Astrocyte (in vitro differentiated cells and primary cell): ENCODE measurements at regions not wholly inside any gene's neighbourhood (a gene's known extent, or its start where the extent isn't known, plus 50 kb on each side); places are given as distances from the start of the nearest gene placed in this dataset.

ENCODE experiments used
- DNase-seq: peaks from one replicate; pipeline ENCODE4 v3.0.0-alpha.2; 2010; ENCODE audit warnings: low read depth
- FAIRE-seq: peaks from 2 replicates; lab custom pipeline; 2011; peaks lifted over from hg19 to GRCh38; lab: Jason Lieb, UNC
- H2AFZ ChIP-seq: 2 replicates; pipeline ENCODE4 v1.6.0; 2012; ENCODE audit warnings: low read depth, low read length, inconsistent platforms
- H3K27ac ChIP-seq: 2 replicates; pipeline ENCODE4 v1.5.1; 2011; ENCODE audit warnings: low read depth, low read length, inconsistent platforms
- H3K27me3 ChIP-seq: 2 replicates; pipeline ENCODE4 v1.6.0; 2011; ENCODE audit warnings: low read length, inconsistent platforms; ENCODE audit not compliant: insufficient read depth
- H3K36me3 ChIP-seq: 2 replicates; pipeline ENCODE4 v1.5.1; 2011; ENCODE audit warnings: low read length, inconsistent platforms; ENCODE audit not compliant: insufficient read depth
- H3K4me1 ChIP-seq: 2 replicates; pipeline ENCODE4 v1.5.1; 2011; ENCODE audit warnings: low read length, inconsistent platforms; ENCODE audit not compliant: insufficient read depth
- H3K4me2 ChIP-seq: 2 replicates; pipeline ENCODE4 v1.6.0; 2012; ENCODE audit warnings: low read length, inconsistent platforms
- H3K4me3 ChIP-seq: 2 replicates; pipeline ENCODE4 v1.5.1; 2011; ENCODE audit warnings: low read depth, mild to moderate bottlenecking, low read length, inconsistent platforms; ENCODE audit not compliant: insufficient read depth
- H3K79me2 ChIP-seq: 2 replicates; pipeline ENCODE4 v1.6.0; 2012; ENCODE audit warnings: mild to moderate bottlenecking, low read length, inconsistent platforms; ENCODE audit not compliant: insufficient read depth
- H3K9ac ChIP-seq: 2 replicates; pipeline ENCODE4 v1.6.0; 2012; ENCODE audit warnings: mild to moderate bottlenecking, low read length, inconsistent platforms
- H3K9me3 ChIP-seq: 2 replicates; pipeline ENCODE4 v1.5.1; 2012; ENCODE audit warnings: low read depth, mild to moderate bottlenecking, low read length, inconsistent platforms; ENCODE audit not compliant: insufficient read depth
- H4K20me1 ChIP-seq: 2 replicates; pipeline ENCODE4 v1.6.0; 2012; ENCODE audit warnings: low read length, inconsistent platforms; ENCODE audit not compliant: insufficient read depth
- H3K27ac Mint-ChIP-seq: one replicate; pipeline ENCODE4 v1.8.0; 2021; ENCODE audit warnings: mild to moderate bottlenecking, mixed read lengths; ENCODE audit not compliant: unreplicated experiment
- H3K27me3 Mint-ChIP-seq: one replicate; pipeline ENCODE4 v1.8.0; 2021; ENCODE audit warnings: low read depth, mixed read lengths; ENCODE audit not compliant: unreplicated experiment
- H3K36me3 Mint-ChIP-seq: one replicate; pipeline ENCODE4 v1.8.0; 2021; ENCODE audit warnings: low read depth, mixed read lengths; ENCODE audit not compliant: unreplicated experiment
- H3K4me1 Mint-ChIP-seq: one replicate; pipeline ENCODE4 v1.8.0; 2021; ENCODE audit warnings: low read depth, mixed read lengths; ENCODE audit not compliant: unreplicated experiment
- H3K4me3 Mint-ChIP-seq: one replicate; pipeline ENCODE4 v1.8.0; 2021; ENCODE audit warnings: mild to moderate bottlenecking, moderate library complexity, mixed read lengths; ENCODE audit not compliant: unreplicated experiment
- H3K9me3 Mint-ChIP-seq: one replicate; pipeline ENCODE4 v1.8.0; 2021; ENCODE audit warnings: mild to moderate bottlenecking, mixed read lengths; ENCODE audit not compliant: unreplicated experiment
- EZH2 ChIP-seq: IDR thresholded peaks from 2 replicates; pipeline ENCODE4 v1.6.1; 2012; ENCODE audit warnings: mild to moderate bottlenecking, low read length, inconsistent platforms; ENCODE audit not compliant: insufficient read depth
- TF ChIP-seq, protein P1 (sequence below): IDR thresholded peaks from 2 replicates; pipeline ENCODE4 v1.5.1; 2011; ENCODE audit warnings: low read depth, mild to moderate bottlenecking, inconsistent platforms, low read length, moderate library complexity; ENCODE audit not compliant: insufficient read depth

DNA sequence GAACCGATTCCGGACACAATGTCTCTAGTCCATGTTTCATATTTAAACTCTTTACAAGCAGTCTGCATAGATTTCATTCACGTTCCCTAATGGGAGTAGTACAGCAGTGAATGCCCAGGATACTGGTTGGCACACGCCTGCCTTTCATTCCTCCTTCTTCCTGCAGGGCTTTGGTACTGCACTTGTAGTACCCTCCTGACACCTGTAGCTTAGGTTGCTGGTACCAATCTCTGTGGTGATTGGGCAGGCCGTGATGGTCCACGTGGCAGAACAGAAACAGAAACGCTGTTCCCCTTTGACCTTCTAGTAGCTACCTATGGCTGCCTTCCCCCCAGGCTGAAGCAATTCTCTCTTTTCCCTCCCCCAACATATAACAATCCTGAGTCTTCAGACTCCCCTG is 107.3 kb upstream of the MEGF10 start:
- H2AFZ ChIP-seq: no peak overlapping the region
- no peaks in the 10 kb centered on the region for H3K36me3 Mint-ChIP-seq
- H3K36me3 ChIP-seq: no peaks in the 10 kb centered on the region
- H3K9me3 ChIP-seq: no peaks in the 10 kb centered on the region
- no peak for DNase-seq
- FAIRE-seq: no peak
- H3K4me2 ChIP-seq: no peak overlapping the region
- H3K4me1 Mint-ChIP-seq: no peaks in the 10 kb centered on the region
- H3K9ac ChIP-seq: no peak overlapping the region
- H3K79me2 ChIP-seq: no peaks in the 10 kb centered on the region
- no peak overlapping the region for H3K4me3 ChIP-seq
- H4K20me1 ChIP-seq: no peaks in the 10 kb centered on the region
- H3K27me3 ChIP-seq: no peaks in the 10 kb centered on the region
- TF ChIP-seq, protein P1, sequence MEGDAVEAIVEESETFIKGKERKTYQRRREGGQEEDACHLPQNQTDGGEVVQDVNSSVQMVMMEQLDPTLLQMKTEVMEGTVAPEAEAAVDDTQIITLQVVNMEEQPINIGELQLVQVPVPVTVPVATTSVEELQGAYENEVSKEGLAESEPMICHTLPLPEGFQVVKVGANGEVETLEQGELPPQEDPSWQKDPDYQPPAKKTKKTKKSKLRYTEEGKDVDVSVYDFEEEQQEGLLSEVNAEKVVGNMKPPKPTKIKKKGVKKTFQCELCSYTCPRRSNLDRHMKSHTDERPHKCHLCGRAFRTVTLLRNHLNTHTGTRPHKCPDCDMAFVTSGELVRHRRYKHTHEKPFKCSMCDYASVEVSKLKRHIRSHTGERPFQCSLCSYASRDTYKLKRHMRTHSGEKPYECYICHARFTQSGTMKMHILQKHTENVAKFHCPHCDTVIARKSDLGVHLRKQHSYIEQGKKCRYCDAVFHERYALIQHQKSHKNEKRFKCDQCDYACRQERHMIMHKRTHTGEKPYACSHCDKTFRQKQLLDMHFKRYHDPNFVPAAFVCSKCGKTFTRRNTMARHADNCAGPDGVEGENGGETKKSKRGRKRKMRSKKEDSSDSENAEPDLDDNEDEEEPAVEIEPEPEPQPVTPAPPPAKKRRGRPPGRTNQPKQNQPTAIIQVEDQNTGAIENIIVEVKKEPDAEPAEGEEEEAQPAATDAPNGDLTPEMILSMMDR: no peak
- TF ChIP-seq EZH2: no peak
- H3K27ac Mint-ChIP-seq: no peak overlapping the region
- H3K4me3 Mint-ChIP-seq: no peak overlapping the region
- no peak overlapping the region for H3K27ac ChIP-seq
- peaks cover 2% of the 10 kb centered on the region for H3K9me3 Mint-ChIP-seq
- H3K4me1 ChIP-seq: no peaks in the 10 kb centered on the region
- peaks cover 2% of the 10 kb centered on the region for H3K27me3 Mint-ChIP-seq

DNA sequence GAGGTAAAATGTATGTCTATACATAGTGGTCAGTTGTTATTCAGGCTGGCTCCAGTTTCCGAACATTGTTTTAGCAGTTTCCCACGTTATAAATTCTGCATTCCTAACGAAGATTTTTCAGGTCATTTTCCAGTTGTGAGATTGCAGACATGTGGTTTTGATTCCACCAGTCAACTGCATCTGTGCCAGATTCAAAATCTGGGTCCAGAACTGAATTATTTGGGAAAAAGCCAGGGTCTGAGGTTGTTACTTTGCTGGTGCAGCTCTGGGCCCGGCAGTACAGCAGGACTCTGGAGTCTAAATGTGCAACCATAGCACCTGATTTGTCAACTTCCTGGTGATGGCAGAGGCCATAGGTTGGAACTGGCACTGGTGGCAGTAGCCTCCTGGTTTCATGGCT is 105.7 kb upstream of the MEGF10 start:
- DNase-seq (no peak), FAIRE-seq (no peak)
- Histone ChIP-seq H3K4me3 (no peak overlapping the region), H2AFZ (no peak overlapping the region), H3K27me3 (no peaks in the 10 kb centered on the region), H3K9ac (no peak overlapping the region), H3K79me2 (no peaks in the 10 kb centered on the region), H4K20me1 (no peaks in the 10 kb centered on the region), H3K9me3 (no peaks in the 10 kb centered on the region), H3K4me2 (no peak overlapping the region), H3K4me1 (no peaks in the 10 kb centered on the region), H3K27ac (no peak overlapping the region), H3K36me3 (no peaks in the 10 kb centered on the region)
- no peaks in the 10 kb centered on the region for H3K36me3 Mint-ChIP-seq
- no peak overlapping the region for H3K27ac Mint-ChIP-seq
- no peak overlapping the region for H3K4me3 Mint-ChIP-seq
- no peaks in the 10 kb centered on the region for H3K4me1 Mint-ChIP-seq
- TF ChIP-seq EZH2: no peak
- TF ChIP-seq, protein P1: no peak
- peaks cover 2% of the 10 kb centered on the region for H3K9me3 Mint-ChIP-seq
- peaks cover 2% of the 10 kb centered on the region for H3K27me3 Mint-ChIP-seq

DNA sequence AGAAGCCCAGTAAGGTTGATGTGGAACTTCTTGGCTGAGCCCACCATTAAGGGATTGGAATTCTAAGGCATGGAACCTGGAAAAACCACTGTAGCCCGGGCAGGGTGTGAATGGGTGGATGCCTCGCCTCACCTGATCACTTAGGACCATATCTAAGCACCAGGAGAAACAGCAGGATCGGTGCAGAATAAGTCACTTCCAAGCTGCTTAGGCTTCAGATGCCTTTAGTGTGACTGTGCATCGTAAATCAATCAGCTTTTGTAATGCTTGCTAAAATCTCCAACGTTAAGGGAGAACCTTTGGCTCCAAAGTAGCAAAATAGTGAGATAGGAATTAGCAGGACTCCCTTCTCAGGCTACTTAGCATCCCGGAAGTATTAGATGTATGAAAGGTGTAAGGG is 103.9 kb upstream of the MEGF10 start:
- no peak for TF ChIP-seq EZH2
- TF ChIP-seq, protein P1: no peak
- peaks cover 2% of the 10 kb centered on the region for H3K9me3 Mint-ChIP-seq
- no peak overlapping the region for H3K4me3 Mint-ChIP-seq
- H3K4me1 Mint-ChIP-seq: no peaks in the 10 kb centered on the region
- Histone ChIP-seq H3K4me2 (no peak overlapping the region), H3K36me3 (no peaks in the 10 kb centered on the region), H3K27ac (no peak overlapping the region), H3K4me3 (no peak overlapping the region), H3K79me2 (no peaks in the 10 kb centered on the region), H3K9ac (no peak overlapping the region), H2AFZ (no peak overlapping the region), H3K9me3 (no peaks in the 10 kb centered on the region), H3K4me1 (no peaks in the 10 kb centered on the region), H4K20me1 (no peaks in the 10 kb centered on the region), H3K27me3 (no peaks in the 10 kb centered on the region)
- no peaks in the 10 kb centered on the region for H3K36me3 Mint-ChIP-seq
- DNase-seq (no peak), FAIRE-seq (no peak)
- H3K27ac Mint-ChIP-seq: no peak overlapping the region
- no peaks in the 10 kb centered on the region for H3K27me3 Mint-ChIP-seq
